HL-60 (cell line): ENCODE measurements at regions not wholly inside any gene's neighbourhood (a gene's known extent, or its start where the extent isn't known, plus 50 kb on each side); places are given as distances from the start of the nearest gene placed in this dataset.

Experiments used
- DNase-seq, 2 experiments: peaks; one replicate each; pipeline ENCODE4 v3.0.0-alpha.2; 2010 to 2020; ENCODE audit warnings: low read depth in 1 of 2, low spot score in 1 of 2
- H3K27ac ChIP-seq: fragments of 250-450 bp; sonication (Bioruptor Pico); replicated peaks from 2 replicates; pipeline ENCODE4 v1.5.1; 2020; ENCODE audit warnings: mild to moderate bottlenecking, moderate library complexity
- H3K27me3 ChIP-seq: fragments of 250-450 bp; sonication (Bioruptor Pico); 2 replicates; pipeline ENCODE4 v1.5.1; 2021; ENCODE audit warnings: mild to moderate bottlenecking, moderate library complexity; ENCODE audit not compliant: insufficient read depth, poor library complexity, severe bottlenecking
- H3K4me3 ChIP-seq: replicated peaks from 2 replicates; pipeline ENCODE4 v1.5.1; 2011; ENCODE audit warnings: mild to moderate bottlenecking, control low read depth, low read length; ENCODE audit not compliant: insufficient read depth
- GABPA ChIP-seq: IDR thresholded peaks from 2 replicates; pipeline ENCODE4 v1.6.1; 2012; ENCODE audit warnings: low read depth
- POLR2AphosphoS5 ChIP-seq: IDR thresholded peaks from 2 replicates; pipeline ENCODE4 v1.6.1; 2012; ENCODE audit warnings: low read depth
- REST ChIP-seq: IDR thresholded peaks from 2 replicates; pipeline ENCODE4 v1.6.1; 2012; ENCODE audit warnings: low read depth; ENCODE audit not compliant: insufficient replicate concordance
- SPI1 ChIP-seq: IDR thresholded peaks from 2 replicates; pipeline ENCODE4 v1.6.1; 2012; ENCODE audit warnings: low read depth, mild to moderate bottlenecking, borderline replicate concordance
- TF ChIP-seq, protein P1 (sequence below): IDR thresholded peaks from one replicate; pipeline ENCODE4 v1.5.1; 2011; ENCODE audit warnings: low read length, control low read depth, inconsistent platforms; ENCODE audit not compliant: insufficient read depth

- H3K27ac ChIP-seq = no peak overlapping the region
- H3K27me3 ChIP-seq = no peaks in the 10 kb centered on the region
- no peak overlapping the region for H3K4me3 ChIP-seq
- DNase-seq = no peak
- TF ChIP-seq GABPA (no peak), REST (no peak), POLR2AphosphoS5 (no peak), SPI1 (no peak)
- TF ChIP-seq, protein P1, sequence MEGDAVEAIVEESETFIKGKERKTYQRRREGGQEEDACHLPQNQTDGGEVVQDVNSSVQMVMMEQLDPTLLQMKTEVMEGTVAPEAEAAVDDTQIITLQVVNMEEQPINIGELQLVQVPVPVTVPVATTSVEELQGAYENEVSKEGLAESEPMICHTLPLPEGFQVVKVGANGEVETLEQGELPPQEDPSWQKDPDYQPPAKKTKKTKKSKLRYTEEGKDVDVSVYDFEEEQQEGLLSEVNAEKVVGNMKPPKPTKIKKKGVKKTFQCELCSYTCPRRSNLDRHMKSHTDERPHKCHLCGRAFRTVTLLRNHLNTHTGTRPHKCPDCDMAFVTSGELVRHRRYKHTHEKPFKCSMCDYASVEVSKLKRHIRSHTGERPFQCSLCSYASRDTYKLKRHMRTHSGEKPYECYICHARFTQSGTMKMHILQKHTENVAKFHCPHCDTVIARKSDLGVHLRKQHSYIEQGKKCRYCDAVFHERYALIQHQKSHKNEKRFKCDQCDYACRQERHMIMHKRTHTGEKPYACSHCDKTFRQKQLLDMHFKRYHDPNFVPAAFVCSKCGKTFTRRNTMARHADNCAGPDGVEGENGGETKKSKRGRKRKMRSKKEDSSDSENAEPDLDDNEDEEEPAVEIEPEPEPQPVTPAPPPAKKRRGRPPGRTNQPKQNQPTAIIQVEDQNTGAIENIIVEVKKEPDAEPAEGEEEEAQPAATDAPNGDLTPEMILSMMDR = no peak
Observed at GRCh38 chr4:106687026-106687425, 318.4 kb upstream of the GIMD1 start.

DNA sequence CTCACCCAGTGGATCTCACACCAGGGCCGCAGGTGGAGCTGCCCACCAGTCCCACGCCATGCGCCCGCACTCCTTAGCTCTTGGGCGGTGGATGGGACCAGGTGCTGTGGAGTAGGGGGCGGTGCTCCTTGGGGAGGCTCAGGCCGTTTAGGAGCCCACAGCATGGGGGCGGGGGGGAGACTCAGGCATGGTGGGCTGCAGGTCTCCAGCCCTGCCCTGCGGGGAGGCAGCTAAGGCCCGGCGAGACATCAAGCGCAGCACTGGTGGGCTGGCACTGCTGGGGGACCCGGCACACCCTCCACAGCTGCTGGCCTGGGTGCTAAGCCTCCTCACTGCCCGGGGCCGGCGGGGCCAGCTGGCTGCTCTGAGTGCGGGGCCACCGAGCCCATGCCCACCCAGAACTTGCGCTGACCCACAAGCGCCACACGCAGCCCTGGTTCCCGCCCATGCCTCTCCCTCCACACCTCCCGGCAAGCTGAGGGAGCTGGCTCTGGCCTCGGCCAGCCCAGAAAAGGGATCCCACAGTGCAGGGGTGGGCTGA lies 312.9 kb upstream of the GIMD1 start:
- H3K4me3 ChIP-seq = no peak overlapping the region
- TF ChIP-seq SPI1 (no peak), GABPA (no peak), REST (no peak), POLR2AphosphoS5 (no peak)
- TF ChIP-seq, protein P1 = no peak
- no peak overlapping the region for H3K27ac ChIP-seq
- H3K27me3 ChIP-seq = no peaks in the 10 kb centered on the region
- no peak for DNase-seq

DNA sequence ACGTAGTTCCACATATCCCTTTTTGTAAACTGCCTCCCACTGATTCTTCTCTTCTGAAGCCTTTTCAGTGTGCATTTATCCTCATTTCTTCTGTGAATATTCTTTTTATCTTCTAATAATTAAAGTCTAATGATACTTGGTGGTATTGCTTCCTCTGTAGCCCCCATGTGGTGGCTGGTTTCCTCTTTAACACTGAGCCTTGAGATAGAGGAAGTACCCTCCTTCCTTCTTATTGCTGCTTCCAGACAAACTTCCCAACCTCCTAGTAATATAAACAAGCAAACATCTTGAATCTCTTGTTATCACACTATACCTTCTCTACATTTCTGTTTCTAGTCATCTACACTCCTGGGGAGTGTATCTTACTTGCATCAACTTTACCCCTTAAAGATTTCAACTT lies 310.5 kb upstream of the GIMD1 start:
- TF ChIP-seq POLR2AphosphoS5 = no peak
- TF ChIP-seq SPI1 = peak; percentile 79
- TF ChIP-seq, protein P1 = no peak
- peak in 1 of 2 experiments; percentile 50 for DNase-seq
- H3K4me3 ChIP-seq = no peak overlapping the region
- no peaks in the 10 kb centered on the region for H3K27me3 ChIP-seq
- peak overlapping the region; percentile 35 for H3K27ac ChIP-seq

DNA sequence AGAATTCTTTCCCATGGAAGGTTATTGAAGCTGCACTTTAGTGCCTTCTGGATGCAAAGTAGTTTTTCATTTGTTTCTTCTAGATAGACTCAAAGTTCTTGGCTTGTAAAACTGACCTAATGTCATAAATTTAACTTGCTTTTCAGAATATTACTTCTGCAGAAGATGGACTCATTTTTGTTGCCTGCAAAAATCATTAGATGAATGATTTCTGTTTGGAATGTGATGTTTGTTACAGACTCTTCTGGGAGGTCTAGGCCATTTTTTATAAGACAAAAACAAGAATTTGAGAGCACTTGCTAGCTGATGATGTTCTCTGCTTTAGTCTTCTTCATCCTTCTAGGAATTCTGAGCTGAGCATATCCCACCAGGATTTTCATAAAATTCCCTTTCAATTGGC lies 308.6 kb upstream of the GIMD1 start:
- TF ChIP-seq, protein P1 = no peak
- no peak for TF ChIP-seq REST
- TF ChIP-seq SPI1 = no peak
- TF ChIP-seq POLR2AphosphoS5 = no peak
- no peak for TF ChIP-seq GABPA
- Histone ChIP-seq H3K27ac (peak overlapping the region; percentile 85), H3K27me3 (no peaks in the 10 kb centered on the region), H3K4me3 (no peak overlapping the region)
- no peak for DNase-seq
